ENCODE measurements at regions not wholly inside any gene's neighbourhood (a gene's known extent, or its start where the extent isn't known, plus 50 kb on each side); places are given as distances from the start of the nearest gene placed in this dataset.

GRCh38 chr2:183291436-183291835, 167.2 kb downstream of the NUP35 start:
- DNase-seq: no peak

GRCh38 chr2:183292028-183292427, 167.8 kb downstream of the NUP35 start:
- DNase-seq: no peak

GRCh38 chr2:183339311-183339710, 215.1 kb downstream of the NUP35 start:
- DNase-seq: no peak

- no peak for DNase-seq
These were observed 216.8 kb downstream of the NUP35 start for GRCh38 chr2:183341057-183341456.

GRCh38 chr2:183347969-183348368, 223.7 kb downstream of the NUP35 start:
- no peak for DNase-seq

GRCh38 chr2:183348492-183348891, 224.2 kb downstream of the NUP35 start:
- no peak for DNase-seq

GRCh38 chr2:183349091-183349490, 224.8 kb downstream of the NUP35 start:
- no peak for DNase-seq

GRCh38 chr2:183359867-183360266, 235.6 kb downstream of the NUP35 start:
- no peak for DNase-seq

GRCh38 chr2:183371545-183371944, 247.3 kb downstream of the NUP35 start:
- no peak for DNase-seq

GRCh38 chr2:183375821-183376220, 251.6 kb downstream of the NUP35 start:
- DNase-seq: no peak

GRCh38 chr2:183383854-183384253, 259.6 kb downstream of the NUP35 start:
- DNase-seq: no peak

GRCh38 chr2:183389546-183390080, 265.4 kb downstream of the NUP35 start:
- DNase-seq: no peak

- no peak for DNase-seq
These were observed 265.9 kb downstream of the NUP35 start for GRCh38 chr2:183390109-183390508.

GRCh38 chr2:183404392-183404791, 280.1 kb downstream of the NUP35 start:
- DNase-seq: no peak

GRCh38 chr2:183408562-183408961, 284.3 kb downstream of the NUP35 start:
- no peak for DNase-seq

GRCh38 chr2:183409662-183410061, 285.4 kb downstream of the NUP35 start:
- DNase-seq: no peak

- DNase-seq: no peak
These were observed 292.5 kb downstream of the NUP35 start for GRCh38 chr2:183416753-183417152.

GRCh38 chr2:183426825-183427224, 302.6 kb downstream of the NUP35 start:
- DNase-seq: no peak

GRCh38 chr2:183427558-183427957, 303.3 kb downstream of the NUP35 start:
- no peak for DNase-seq

- DNase-seq: no peak
These were observed 304.6 kb downstream of the NUP35 start for GRCh38 chr2:183428881-183429280.

- DNase-seq: no peak
These were observed 314.3 kb downstream of the NUP35 start for GRCh38 chr2:183438541-183438940.

- no peak for DNase-seq
These were observed 330.8 kb downstream of the NUP35 start for GRCh38 chr2:183455056-183455455.

GRCh38 chr2:183456177-183456576, 331.9 kb downstream of the NUP35 start:
- no peak for DNase-seq

- DNase-seq: no peak
These were observed 334.2 kb downstream of the NUP35 start for GRCh38 chr2:183458460-183458859.

- no peak for DNase-seq
These were observed 335.2 kb downstream of the NUP35 start for GRCh38 chr2:183459466-183459865.

- no peak for DNase-seq
These were observed 339.6 kb downstream of the NUP35 start for GRCh38 chr2:183463821-183464220.

Data from NCI-H2081 treated with DMSO at 0.1 percent for 48 hours (cell line).